ENCODE measurements at regions not wholly inside any gene's neighbourhood (a gene's known extent, or its start where the extent isn't known, plus 50 kb on each side); places are given as distances from the start of the nearest gene placed in this dataset.
"Not testable (repeated sequence)": the region's sequence is repeated elsewhere in the genome, so short reads cannot be mapped to it uniquely, and the experiment has no call there.

- in situ Hi-C loops (cut with MboI; ENCODE audit: low sequenced_read_pairs): no loop called here
Measured at GRCh38 chr6:14544666-14545065, 427.1 kb downstream of the CD83 start.

GRCh38 chr6:14545496-14545895, 427.9 kb downstream of the CD83 start:
- in situ Hi-C loops (cut with MboI; ENCODE audit: low sequenced_read_pairs): no loop called here

GRCh38 chr6:14546036-14546435, 428.5 kb downstream of the CD83 start:
- in situ Hi-C loops (cut with MboI; ENCODE audit: low sequenced_read_pairs): no loop called here

GRCh38 chr6:14547284-14547998, 429.9 kb downstream of the CD83 start:
- in situ Hi-C loops (cut with MboI; ENCODE audit: low sequenced_read_pairs): no loop called here

- in situ Hi-C loops (cut with MboI; ENCODE audit: low sequenced_read_pairs): no loop called here
Measured at GRCh38 chr6:14549304-14549770, 431.8 kb downstream of the CD83 start.

- in situ Hi-C loops (cut with MboI; ENCODE audit: low sequenced_read_pairs): no loop called here
Measured at GRCh38 chr6:14549871-14550270, 432.3 kb downstream of the CD83 start.

- in situ Hi-C loops (cut with MboI; ENCODE audit: low sequenced_read_pairs): no loop called here
Measured at GRCh38 chr6:14550410-14550809, 432.8 kb downstream of the CD83 start.

GRCh38 chr6:14550822-14551221, 433.2 kb downstream of the CD83 start:
- in situ Hi-C loops (cut with MboI; ENCODE audit: low sequenced_read_pairs): no loop called here

GRCh38 chr6:14551601-14552000, 434.0 kb downstream of the CD83 start:
- in situ Hi-C loops (cut with MboI; ENCODE audit: low sequenced_read_pairs): not testable (repeated sequence)

GRCh38 chr6:14552891-14553290, 435.3 kb downstream of the CD83 start:
- in situ Hi-C loops (cut with MboI; ENCODE audit: low sequenced_read_pairs): no loop called here

- in situ Hi-C loops (cut with MboI; ENCODE audit: low sequenced_read_pairs): no loop called here
Measured at GRCh38 chr6:14553515-14553914, 435.9 kb downstream of the CD83 start.

- in situ Hi-C loops (cut with MboI; ENCODE audit: low sequenced_read_pairs): no loop called here
Measured at GRCh38 chr6:14555804-14556203, 438.2 kb downstream of the CD83 start.

GRCh38 chr6:14559746-14560536, 442.4 kb downstream of the CD83 start:
- in situ Hi-C loops (cut with MboI; ENCODE audit: low sequenced_read_pairs): no loop called here

GRCh38 chr6:14561563-14561962, 444.0 kb downstream of the CD83 start:
- in situ Hi-C loops (cut with MboI; ENCODE audit: low sequenced_read_pairs): not testable (repeated sequence)

- in situ Hi-C loops (cut with MboI; ENCODE audit: low sequenced_read_pairs): no loop called here
Measured at GRCh38 chr6:14567842-14568241, 450.3 kb downstream of the CD83 start.

GRCh38 chr6:14569394-14569793, 451.8 kb downstream of the CD83 start:
- in situ Hi-C loops (cut with MboI; ENCODE audit: low sequenced_read_pairs): no loop called here

GRCh38 chr6:14569874-14570273, 452.3 kb downstream of the CD83 start:
- in situ Hi-C loops (cut with MboI; ENCODE audit: low sequenced_read_pairs): not testable (repeated sequence)

GRCh38 chr6:14571001-14571400, 453.4 kb downstream of the CD83 start:
- in situ Hi-C loops (cut with MboI; ENCODE audit: low sequenced_read_pairs): no loop called here

GRCh38 chr6:14571746-14572145, 454.2 kb downstream of the CD83 start:
- in situ Hi-C loops (cut with MboI; ENCODE audit: low sequenced_read_pairs): no loop called here

- in situ Hi-C loops (cut with MboI; ENCODE audit: low sequenced_read_pairs): no loop called here
Measured at GRCh38 chr6:14573267-14573666, 455.7 kb downstream of the CD83 start.

GRCh38 chr6:14573703-14574290, 456.2 kb downstream of the CD83 start:
- in situ Hi-C loops (cut with MboI; ENCODE audit: low sequenced_read_pairs): no loop called here

- in situ Hi-C loops (cut with MboI; ENCODE audit: low sequenced_read_pairs): no loop called here
Measured at GRCh38 chr6:14575961-14576360, 458.4 kb downstream of the CD83 start.
